Fibroblast of skin of back (primary cell): ENCODE measurements at regions not wholly inside any gene's neighbourhood (a gene's known extent, or its start where the extent isn't known, plus 50 kb on each side); places are given as distances from the start of the nearest gene placed in this dataset.
A peak's percentile ranks its signal among the peaks of the same experiment; 100 is the strongest.

Experiments
- DNase-seq: peaks from one replicate; pipeline ENCODE4 v3.0.0-alpha.2; 2013

GRCh38 chr11:115707180-115707905 is 203.1 kb upstream of the CADM1 start:
- DNase-seq, result no peak

GRCh38 chr11:115706626-115707135 is 202.5 kb upstream of the CADM1 start:
- DNase-seq, result no peak

GRCh38 chr11:115705200-115705599 is 201.0 kb upstream of the CADM1 start:
- no peak for DNase-seq

- DNase-seq, result no peak
These were observed 197.0 kb upstream of the CADM1 start for GRCh38 chr11:115700981-115701875.

- no peak for DNase-seq
These were observed 196.3 kb upstream of the CADM1 start for GRCh38 chr11:115700496-115700895.

- DNase-seq, result peak; percentile 74
These were observed 195.5 kb upstream of the CADM1 start for GRCh38 chr11:115699733-115700132.

GRCh38 chr11:115699326-115699725 is 195.1 kb upstream of the CADM1 start:
- no peak for DNase-seq

GRCh38 chr11:115698243-115698642 is 194.0 kb upstream of the CADM1 start:
- no peak for DNase-seq

- DNase-seq, result no peak
These were observed 192.3 kb upstream of the CADM1 start for GRCh38 chr11:115696563-115696962.

- no peak for DNase-seq
These were observed 191.6 kb upstream of the CADM1 start for GRCh38 chr11:115695677-115696364.

GRCh38 chr11:115693002-115693401 is 188.8 kb upstream of the CADM1 start:
- DNase-seq, result no peak

GRCh38 chr11:115691030-115691429 is 186.8 kb upstream of the CADM1 start:
- DNase-seq, result no peak

GRCh38 chr11:115687934-115688333 is 183.7 kb upstream of the CADM1 start:
- DNase-seq, result no peak

- no peak for DNase-seq
These were observed 180.5 kb upstream of the CADM1 start for GRCh38 chr11:115684699-115685098.

GRCh38 chr11:115684135-115684534 is 179.9 kb upstream of the CADM1 start:
- DNase-seq, result no peak

- DNase-seq, result peak; percentile 69
These were observed 178.7 kb upstream of the CADM1 start for GRCh38 chr11:115682888-115683287.

GRCh38 chr11:115682101-115682500 is 177.9 kb upstream of the CADM1 start:
- DNase-seq, result peak; percentile 85

GRCh38 chr11:115679945-115680344 is 175.7 kb upstream of the CADM1 start:
- DNase-seq, result no peak

GRCh38 chr11:115678942-115679341 is 174.7 kb upstream of the CADM1 start:
- no peak for DNase-seq

GRCh38 chr11:115677190-115677589 is 173.0 kb upstream of the CADM1 start:
- no peak for DNase-seq

GRCh38 chr11:115676768-115677167 is 172.6 kb upstream of the CADM1 start:
- DNase-seq, result peak; percentile 90

GRCh38 chr11:115676206-115676605 is 172.0 kb upstream of the CADM1 start:
- no peak for DNase-seq

GRCh38 chr11:115674937-115675544 is 170.8 kb upstream of the CADM1 start:
- no peak for DNase-seq
